Mucosa of descending colon (tissue), 3 donors: ENCODE measurements at regions not wholly inside any gene's neighbourhood (a gene's known extent, or its start where the extent isn't known, plus 50 kb on each side); places are given as distances from the start of the nearest gene placed in this dataset.

Experiments used
- ATAC-seq: fragments of 200-7000 bp; cut with Tn5 transposase; one replicate; pipeline ENCODE4 v1.9.1; 2020; ENCODE audit warnings: mild to moderate bottlenecking, moderate library complexity
- DNase-seq, 3 donors: peaks; one replicate each; pipeline ENCODE4 v3.0.0-alpha.2; 2020
- H3K36me3 ChIP-seq: fragments of 200-600 bp; one replicate; pipeline ENCODE4 v1.8.0; 2021; ENCODE audit warnings: low read depth, mild to moderate bottlenecking
- H3K4me1 ChIP-seq: fragments of 200-600 bp; one replicate; pipeline ENCODE4 v1.8.0; 2021; ENCODE audit warnings: low read depth, mild to moderate bottlenecking
- H3K4me3 ChIP-seq: fragments of 200-600 bp; one replicate; pipeline ENCODE4 v1.8.0; 2021; ENCODE audit warnings: mild to moderate bottlenecking
- H3K9me3 ChIP-seq: fragments of 200-600 bp; one replicate; pipeline ENCODE4 v1.8.0; 2021; ENCODE audit warnings: mild to moderate bottlenecking
- intact Hi-C, 2 donors: fragments of 100-400 bp; cut with DNase I in 1 of 2; cut with micrococcal nuclease in 1 of 2; formaldehyde crosslinking; loops; one replicate each; pipeline versions ENCODE4 v1.11.0 to v1.11.1; 2022; cut with DNase I, micrococcal nuclease
- TF ChIP-seq, protein P1 (sequence below): fragments of 200-600 bp; IDR thresholded peaks from one replicate; pipeline ENCODE4 v1.8.0; 2022; ENCODE audit warnings: antibody characterized with exemption, mild to moderate bottlenecking
- donor health status: DM: no; HTN: no; CAD: no; lungs with moderate emphysema.
- donor health status: DM: no; HTN: no; CAD: no.
- donor health status: DM: no; HTN: yes; CAD: no.

DNA sequence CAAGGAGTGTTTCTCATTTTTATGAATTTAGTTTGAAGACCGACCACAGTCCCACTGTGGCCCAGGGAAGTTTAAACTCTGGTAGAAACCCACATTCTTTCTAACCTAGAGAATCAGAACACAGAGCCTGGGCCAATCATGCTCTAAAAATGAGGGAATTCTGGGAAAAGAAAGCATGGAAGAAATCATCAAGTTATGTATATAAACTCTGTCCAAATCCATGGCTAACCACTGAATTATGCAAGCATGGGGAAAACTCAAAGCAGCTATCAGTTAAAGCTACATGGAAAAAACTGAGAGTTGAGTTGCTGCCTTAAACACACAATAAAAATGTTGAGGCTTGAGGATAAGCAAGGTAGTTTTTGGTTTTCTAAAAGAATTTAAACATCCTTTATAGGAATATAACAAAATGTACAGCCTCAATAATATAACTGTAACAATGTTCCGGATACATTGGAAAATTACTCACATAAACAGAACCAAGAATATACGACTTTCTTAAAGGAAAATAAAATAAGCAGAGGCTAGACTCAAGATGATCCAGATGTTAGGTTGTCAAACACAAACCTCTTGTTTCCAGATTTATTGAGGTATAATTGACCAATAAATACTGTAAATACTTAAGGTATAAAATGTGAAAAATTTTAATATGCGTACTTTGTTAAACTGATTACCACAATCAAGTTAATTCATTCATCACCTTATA, 311.2 kb upstream of the GNAI1 start:
- H3K9me3 ChIP-seq: no peaks in the 10 kb centered on the region
- ATAC-seq (no peak), DNase-seq (no peak)
- TF ChIP-seq, protein P1, sequence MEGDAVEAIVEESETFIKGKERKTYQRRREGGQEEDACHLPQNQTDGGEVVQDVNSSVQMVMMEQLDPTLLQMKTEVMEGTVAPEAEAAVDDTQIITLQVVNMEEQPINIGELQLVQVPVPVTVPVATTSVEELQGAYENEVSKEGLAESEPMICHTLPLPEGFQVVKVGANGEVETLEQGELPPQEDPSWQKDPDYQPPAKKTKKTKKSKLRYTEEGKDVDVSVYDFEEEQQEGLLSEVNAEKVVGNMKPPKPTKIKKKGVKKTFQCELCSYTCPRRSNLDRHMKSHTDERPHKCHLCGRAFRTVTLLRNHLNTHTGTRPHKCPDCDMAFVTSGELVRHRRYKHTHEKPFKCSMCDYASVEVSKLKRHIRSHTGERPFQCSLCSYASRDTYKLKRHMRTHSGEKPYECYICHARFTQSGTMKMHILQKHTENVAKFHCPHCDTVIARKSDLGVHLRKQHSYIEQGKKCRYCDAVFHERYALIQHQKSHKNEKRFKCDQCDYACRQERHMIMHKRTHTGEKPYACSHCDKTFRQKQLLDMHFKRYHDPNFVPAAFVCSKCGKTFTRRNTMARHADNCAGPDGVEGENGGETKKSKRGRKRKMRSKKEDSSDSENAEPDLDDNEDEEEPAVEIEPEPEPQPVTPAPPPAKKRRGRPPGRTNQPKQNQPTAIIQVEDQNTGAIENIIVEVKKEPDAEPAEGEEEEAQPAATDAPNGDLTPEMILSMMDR: no peak
- H3K4me3 ChIP-seq: no peak overlapping the region
- intact Hi-C loops: no loop called here
- H3K4me1 ChIP-seq: no peaks in the 10 kb centered on the region
- H3K36me3 ChIP-seq: no peaks in the 10 kb centered on the region

DNA sequence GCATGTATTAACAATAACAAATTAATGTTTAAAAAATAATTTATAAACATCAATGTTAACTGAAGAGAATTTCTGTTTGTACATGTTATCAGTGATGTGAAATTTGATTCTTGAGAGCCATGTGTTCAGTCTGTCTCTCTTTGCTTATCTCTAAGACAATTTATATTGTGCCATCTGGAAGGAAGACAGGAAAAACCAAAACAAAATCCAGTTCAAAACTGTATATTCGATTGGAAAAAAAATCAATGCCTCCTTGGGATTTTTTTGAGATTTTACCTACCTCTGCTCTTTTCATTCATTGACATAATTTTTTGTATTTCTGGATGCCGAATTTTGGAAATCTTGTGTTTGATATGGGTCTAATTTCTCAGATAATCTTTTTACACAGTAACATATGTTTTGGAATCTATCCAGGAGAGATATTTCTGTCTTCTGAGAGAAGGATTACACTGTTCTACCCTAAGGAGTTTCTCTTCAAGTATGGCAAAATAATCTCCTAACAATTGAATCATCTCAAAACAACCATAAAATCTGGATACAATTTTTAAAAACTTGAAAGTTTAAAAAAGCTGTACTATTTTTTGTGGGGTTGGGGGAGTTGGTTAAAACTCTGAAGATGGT, 311.9 kb upstream of the GNAI1 start:
- TF ChIP-seq, protein P1: no peak
- DNase-seq (no peak), ATAC-seq (no peak)
- intact Hi-C loops: no loop called here
- H3K9me3 ChIP-seq: no peaks in the 10 kb centered on the region
- no peak overlapping the region for H3K4me3 ChIP-seq
- H3K4me1 ChIP-seq: no peaks in the 10 kb centered on the region
- no peaks in the 10 kb centered on the region for H3K36me3 ChIP-seq

DNA sequence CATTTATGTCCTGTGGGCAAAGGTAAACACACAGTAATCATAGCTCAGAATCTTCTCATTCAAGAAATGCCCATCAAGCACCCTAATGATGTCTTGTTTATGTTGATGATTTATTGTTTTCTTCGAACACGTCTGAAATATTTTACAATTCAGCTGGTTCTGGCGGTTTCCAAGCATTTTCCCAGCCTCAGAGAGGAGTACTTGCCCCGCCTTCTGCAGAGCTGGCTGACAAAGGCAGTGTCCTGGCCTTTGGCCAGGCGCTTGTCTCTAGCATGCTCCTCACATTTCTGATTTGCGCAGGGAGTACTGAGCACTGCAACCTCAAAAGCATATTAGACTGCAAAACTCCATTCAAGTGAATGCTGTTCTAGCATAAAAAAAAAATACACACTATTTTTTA, 314.2 kb upstream of the GNAI1 start:
- intact Hi-C loops: no loop called here
- ATAC-seq (peak; percentile 53), DNase-seq (peak; percentile 47 to 56 (median 51))
- TF ChIP-seq, protein P1: no peak
- H3K4me1 ChIP-seq: no peaks in the 10 kb centered on the region
- no peaks in the 10 kb centered on the region for H3K36me3 ChIP-seq
- H3K4me3 ChIP-seq: no peak overlapping the region
- no peaks in the 10 kb centered on the region for H3K9me3 ChIP-seq

DNA sequence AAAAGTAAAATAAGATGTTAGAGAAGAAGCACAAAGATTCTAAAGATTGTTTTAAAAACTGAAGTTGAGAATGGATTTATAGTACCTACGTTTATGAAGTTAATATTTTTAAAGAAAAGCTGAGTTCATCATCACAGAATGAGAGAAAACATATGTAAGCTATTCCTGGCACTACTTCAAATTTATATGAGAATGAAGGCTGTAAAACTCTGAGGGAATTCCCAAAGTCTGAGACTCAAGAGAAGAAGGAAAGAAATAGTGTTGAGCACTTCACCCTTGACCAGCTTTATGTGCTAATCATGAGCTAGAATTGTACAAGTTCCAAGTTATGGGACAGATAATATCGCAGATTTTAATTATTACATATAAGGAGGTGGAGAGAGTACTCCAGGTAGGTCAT, 323.7 kb upstream of the GNAI1 start:
- TF ChIP-seq, protein P1: no peak
- peak; percentile 94 for ATAC-seq
- no peak overlapping the region for H3K4me3 ChIP-seq
- H3K36me3 ChIP-seq: no peaks in the 10 kb centered on the region
- intact Hi-C loops: no loop called here
- no peak for DNase-seq
- H3K4me1 ChIP-seq: no peaks in the 10 kb centered on the region
- no peaks in the 10 kb centered on the region for H3K9me3 ChIP-seq

DNA sequence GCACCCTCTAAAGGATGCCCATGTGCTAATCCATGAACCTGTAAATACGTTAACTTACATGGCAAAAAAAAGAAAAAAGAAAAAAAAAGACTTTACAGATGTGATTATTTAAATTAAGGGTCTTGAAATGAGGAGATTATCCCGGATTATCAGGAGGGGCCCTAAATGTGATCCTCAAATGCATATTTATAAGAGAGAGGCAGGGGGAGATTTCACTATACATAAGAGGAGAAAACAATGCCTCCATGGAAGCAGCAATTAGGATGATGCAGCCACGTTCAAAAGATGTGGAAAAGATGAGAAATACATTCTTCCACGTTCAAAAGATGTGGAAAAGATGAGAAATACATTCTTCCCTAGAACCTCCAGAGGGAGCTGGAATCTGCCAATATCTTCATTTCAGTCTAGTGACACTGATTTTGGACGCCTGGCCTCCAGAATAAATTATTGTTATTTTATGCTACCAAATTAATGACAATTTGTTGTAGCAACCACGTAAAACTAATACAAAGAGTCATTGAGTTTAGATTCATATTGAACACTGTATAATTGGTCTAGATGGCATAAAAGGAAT, 328.4 kb upstream of the GNAI1 start:
- Histone ChIP-seq H3K4me3 (no peak overlapping the region), H3K36me3 (no peaks in the 10 kb centered on the region), H3K4me1 (no peaks in the 10 kb centered on the region), H3K9me3 (no peaks in the 10 kb centered on the region)
- ATAC-seq (no peak), DNase-seq (no peak)
- TF ChIP-seq, protein P1: no peak
- intact Hi-C loops: loop anchor here in 1 of 2 donors (5.0 kb wide), 1 partner anchor 211 kb away; no protein-coding TSS in a partner anchor
